Brain microvascular endothelial cell (primary cell): ENCODE measurements at regions not wholly inside any gene's neighbourhood (a gene's known extent, or its start where the extent isn't known, plus 50 kb on each side); places are given as distances from the start of the nearest gene placed in this dataset.

Experiments used
- DNase-seq: peaks from one replicate; pipeline ENCODE4 v3.0.0-alpha.2; 2020
- H3K27ac ChIP-seq: fragments of 250-450 bp; sonication (Bioruptor Pico); 2 replicates; pipeline ENCODE4 v1.5.1; 2020; ENCODE audit warnings: mild to moderate bottlenecking, moderate library complexity
- H3K27me3 ChIP-seq: fragments of 250-450 bp; sonication (Bioruptor Pico); replicated peaks from 2 replicates; pipeline ENCODE4 v1.5.1; 2020; ENCODE audit warnings: mild to moderate bottlenecking
- H3K36me3 ChIP-seq: fragments of 250-450 bp; sonication (Bioruptor Pico); replicated peaks from 2 replicates; pipeline ENCODE4 v1.5.1; 2020; ENCODE audit warnings: mild to moderate bottlenecking
- H3K4me3 ChIP-seq: 2 replicates; pipeline ENCODE4 v1.5.1; 2011; ENCODE audit warnings: low read depth, mild to moderate bottlenecking, control low read depth, low read length, moderate library complexity
- in situ Hi-C: cut with HindIII; loops from 2 replicates; pipeline ENCODE4 v1.10.0; 2017; ENCODE audit warnings: low sequenced_read_pairs, low pct_ligation_motif_present
- TF ChIP-seq, protein P1 (sequence below): IDR thresholded peaks from 2 replicates; pipeline ENCODE4 v1.5.1; 2011; ENCODE audit warnings: low read depth, mild to moderate bottlenecking, moderate library complexity, low read length, control low read depth, inconsistent platforms; ENCODE audit errors: missing control alignments

DNA sequence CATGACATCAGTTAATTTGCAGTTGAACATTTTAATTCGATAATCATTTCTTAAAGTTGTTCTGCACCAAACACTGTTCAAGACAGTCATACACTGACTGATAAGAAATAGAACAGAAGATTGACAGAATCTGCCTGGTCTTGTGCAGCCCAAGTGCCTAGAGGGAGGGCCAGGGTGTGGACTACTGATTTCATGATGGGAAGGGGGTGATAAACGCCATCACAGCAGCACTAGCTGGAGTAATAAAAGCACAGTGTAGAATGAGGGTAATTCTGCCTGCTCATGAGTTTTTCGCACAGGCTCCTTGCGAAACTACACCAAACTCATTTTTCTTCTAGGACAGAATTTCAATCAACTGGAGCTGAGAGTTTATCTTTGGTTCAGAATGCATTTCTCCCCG is 270.1 kb downstream of the ARL4A start:
- no peaks in the 10 kb centered on the region for H3K27me3 ChIP-seq
- no peak overlapping the region for H3K27ac ChIP-seq
- in situ Hi-C loops: no loop called here
- no peaks in the 10 kb centered on the region for H3K36me3 ChIP-seq
- DNase-seq: no peak
- H3K4me3 ChIP-seq: no peak overlapping the region
- TF ChIP-seq, protein P1, sequence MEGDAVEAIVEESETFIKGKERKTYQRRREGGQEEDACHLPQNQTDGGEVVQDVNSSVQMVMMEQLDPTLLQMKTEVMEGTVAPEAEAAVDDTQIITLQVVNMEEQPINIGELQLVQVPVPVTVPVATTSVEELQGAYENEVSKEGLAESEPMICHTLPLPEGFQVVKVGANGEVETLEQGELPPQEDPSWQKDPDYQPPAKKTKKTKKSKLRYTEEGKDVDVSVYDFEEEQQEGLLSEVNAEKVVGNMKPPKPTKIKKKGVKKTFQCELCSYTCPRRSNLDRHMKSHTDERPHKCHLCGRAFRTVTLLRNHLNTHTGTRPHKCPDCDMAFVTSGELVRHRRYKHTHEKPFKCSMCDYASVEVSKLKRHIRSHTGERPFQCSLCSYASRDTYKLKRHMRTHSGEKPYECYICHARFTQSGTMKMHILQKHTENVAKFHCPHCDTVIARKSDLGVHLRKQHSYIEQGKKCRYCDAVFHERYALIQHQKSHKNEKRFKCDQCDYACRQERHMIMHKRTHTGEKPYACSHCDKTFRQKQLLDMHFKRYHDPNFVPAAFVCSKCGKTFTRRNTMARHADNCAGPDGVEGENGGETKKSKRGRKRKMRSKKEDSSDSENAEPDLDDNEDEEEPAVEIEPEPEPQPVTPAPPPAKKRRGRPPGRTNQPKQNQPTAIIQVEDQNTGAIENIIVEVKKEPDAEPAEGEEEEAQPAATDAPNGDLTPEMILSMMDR: no peak

DNA sequence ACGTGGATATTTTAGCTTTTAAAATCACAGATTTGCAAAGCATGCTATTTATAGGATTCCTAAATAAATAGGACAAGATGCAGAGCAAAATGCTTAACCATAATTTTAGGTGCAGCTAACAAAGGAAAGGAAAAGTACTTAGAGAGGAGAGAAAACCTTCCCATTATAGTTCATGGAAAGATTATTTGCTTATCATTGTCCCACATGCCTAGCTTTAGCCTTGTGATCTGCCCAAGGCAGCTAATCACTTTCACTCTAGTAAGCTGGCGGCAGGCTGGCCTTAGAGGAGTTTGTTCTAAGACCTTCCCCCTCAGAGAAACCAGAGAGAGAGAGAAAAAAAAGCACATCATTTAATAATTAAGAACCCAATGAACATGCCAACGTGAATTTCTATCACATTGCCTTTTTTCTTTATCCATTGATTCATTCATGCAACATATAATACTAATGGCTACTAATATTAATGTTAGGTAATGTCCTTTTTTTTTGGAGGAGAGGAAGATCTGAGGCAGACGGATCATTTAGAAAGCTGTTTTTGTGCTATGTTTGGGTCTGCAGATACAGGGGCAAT is 274.6 kb downstream of the ARL4A start:
- Histone ChIP-seq H3K27me3 (no peaks in the 10 kb centered on the region), H3K27ac (no peak overlapping the region), H3K4me3 (no peak overlapping the region), H3K36me3 (no peaks in the 10 kb centered on the region)
- TF ChIP-seq, protein P1: no peak
- in situ Hi-C loops: no loop called here
- no peak for DNase-seq

DNA sequence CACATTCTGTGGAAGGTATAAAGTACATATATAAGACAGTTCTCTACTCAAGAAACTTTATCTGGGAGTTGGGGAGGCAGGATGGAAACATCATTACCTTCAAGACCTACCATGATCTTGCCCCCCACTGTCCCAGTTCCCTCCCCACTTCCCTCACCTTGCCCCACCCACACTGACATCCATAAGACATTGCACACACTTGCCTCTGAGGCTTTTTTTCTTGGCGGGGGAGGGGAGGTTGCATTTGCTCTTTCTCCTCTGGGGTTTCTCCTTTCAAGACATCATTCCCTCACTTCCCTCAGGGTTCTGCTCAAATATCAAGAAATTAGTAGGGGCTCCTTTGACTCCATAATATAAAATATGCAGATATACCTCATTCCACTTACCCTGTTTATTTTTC is 276.0 kb downstream of the ARL4A start:
- TF ChIP-seq, protein P1: no peak
- Histone ChIP-seq H3K4me3 (no peak overlapping the region), H3K27ac (no peak overlapping the region), H3K36me3 (no peaks in the 10 kb centered on the region), H3K27me3 (no peaks in the 10 kb centered on the region)
- DNase-seq: no peak
- in situ Hi-C loops: no loop called here

DNA sequence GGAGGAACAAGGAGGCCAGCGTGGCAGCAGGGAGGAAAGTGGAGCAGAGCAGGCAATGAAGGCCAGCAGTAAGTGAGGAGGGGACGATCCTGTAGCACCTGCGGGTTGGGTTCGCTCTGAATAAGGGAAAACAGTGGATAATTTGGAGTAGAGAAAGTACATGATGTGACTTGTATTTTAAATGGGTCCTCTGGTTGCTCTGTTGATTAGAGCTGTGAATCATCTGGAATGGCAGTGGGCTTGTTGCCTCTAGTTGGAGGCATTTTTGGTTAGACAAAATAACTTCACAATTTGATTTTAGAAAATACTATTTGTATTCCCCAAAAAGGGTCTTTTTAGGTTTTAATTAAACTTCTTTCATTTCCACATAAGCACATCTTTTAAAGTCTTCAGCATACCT is 277.4 kb downstream of the ARL4A start:
- Histone ChIP-seq H3K36me3 (no peaks in the 10 kb centered on the region), H3K27ac (no peak overlapping the region), H3K4me3 (no peak overlapping the region), H3K27me3 (no peaks in the 10 kb centered on the region)
- no peak for DNase-seq
- in situ Hi-C loops: no loop called here
- TF ChIP-seq, protein P1: no peak

DNA sequence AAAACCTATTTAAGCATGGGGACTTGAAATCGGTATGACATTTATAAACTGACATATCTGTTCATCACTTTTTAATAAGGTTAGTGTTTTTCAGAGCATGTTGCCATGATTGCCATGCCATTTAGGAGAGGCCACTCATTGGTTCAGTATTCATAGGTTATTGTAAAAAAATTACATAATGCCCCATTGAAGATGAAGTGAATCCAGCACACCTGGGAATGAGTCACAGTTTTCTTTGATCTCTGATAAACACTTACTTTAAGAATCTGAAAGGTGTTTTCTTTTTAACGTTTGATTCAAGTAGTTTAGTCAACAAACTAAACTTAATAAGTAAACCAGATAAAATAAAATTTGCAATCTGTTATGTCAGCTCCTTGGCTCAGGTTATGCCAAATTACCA is 278.3 kb downstream of the ARL4A start:
- H3K27me3 ChIP-seq: no peaks in the 10 kb centered on the region
- DNase-seq: no peak
- H3K36me3 ChIP-seq: no peaks in the 10 kb centered on the region
- no peak overlapping the region for H3K4me3 ChIP-seq
- TF ChIP-seq, protein P1: no peak
- in situ Hi-C loops: no loop called here
- H3K27ac ChIP-seq: no peak overlapping the region

DNA sequence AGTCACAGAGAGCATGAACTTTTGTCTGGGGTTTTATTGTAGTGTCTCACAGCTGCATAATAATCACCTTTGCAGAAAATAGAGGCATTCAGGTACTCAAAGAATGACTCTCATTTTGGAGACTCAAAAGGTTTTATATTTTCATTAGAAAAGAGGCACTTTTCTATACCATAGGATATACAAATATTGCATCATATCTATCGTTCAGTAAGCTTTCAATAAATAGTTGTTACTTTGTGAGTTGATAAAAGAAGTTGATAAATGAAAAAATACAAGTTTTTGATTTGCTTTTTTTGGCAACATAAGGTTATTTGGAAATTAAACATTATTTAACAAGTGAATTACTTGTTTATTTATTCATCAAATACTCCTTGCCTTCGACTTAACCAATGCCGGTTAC is 279.9 kb downstream of the ARL4A start:
- TF ChIP-seq, protein P1: no peak
- H3K27ac ChIP-seq: no peak overlapping the region
- no peak for DNase-seq
- H3K27me3 ChIP-seq: no peaks in the 10 kb centered on the region
- no peak overlapping the region for H3K4me3 ChIP-seq
- H3K36me3 ChIP-seq: no peaks in the 10 kb centered on the region
- in situ Hi-C loops: no loop called here
